ENCODE measurements at regions not wholly inside any gene's neighbourhood (a gene's known extent, or its start where the extent isn't known, plus 50 kb on each side); places are given as distances from the start of the nearest gene placed in this dataset.

DNA sequence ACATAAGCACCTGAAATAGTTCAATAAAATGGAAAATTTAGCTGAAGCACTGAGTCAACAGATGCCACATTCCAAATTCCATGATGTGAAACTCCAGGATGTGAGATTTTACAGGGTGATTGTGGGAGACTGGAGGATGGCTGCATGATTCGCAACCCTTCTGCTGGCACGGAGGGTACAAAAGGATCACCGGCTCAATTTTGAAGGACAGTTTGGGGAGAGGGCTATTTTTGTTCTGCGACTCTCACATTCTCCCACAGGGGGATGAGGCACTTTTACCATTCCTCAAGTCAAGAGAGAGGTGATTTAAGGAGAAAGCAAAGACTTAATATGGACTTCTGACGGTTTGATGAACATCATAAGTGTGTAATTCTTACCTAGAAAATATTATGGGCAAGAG lies 138.1 kb upstream of the CWC22 start:
- H3K4me3 ChIP-seq (ENCODE audit: low read depth, low read length) = no peak overlapping the region
- TF ChIP-seq, protein P1, sequence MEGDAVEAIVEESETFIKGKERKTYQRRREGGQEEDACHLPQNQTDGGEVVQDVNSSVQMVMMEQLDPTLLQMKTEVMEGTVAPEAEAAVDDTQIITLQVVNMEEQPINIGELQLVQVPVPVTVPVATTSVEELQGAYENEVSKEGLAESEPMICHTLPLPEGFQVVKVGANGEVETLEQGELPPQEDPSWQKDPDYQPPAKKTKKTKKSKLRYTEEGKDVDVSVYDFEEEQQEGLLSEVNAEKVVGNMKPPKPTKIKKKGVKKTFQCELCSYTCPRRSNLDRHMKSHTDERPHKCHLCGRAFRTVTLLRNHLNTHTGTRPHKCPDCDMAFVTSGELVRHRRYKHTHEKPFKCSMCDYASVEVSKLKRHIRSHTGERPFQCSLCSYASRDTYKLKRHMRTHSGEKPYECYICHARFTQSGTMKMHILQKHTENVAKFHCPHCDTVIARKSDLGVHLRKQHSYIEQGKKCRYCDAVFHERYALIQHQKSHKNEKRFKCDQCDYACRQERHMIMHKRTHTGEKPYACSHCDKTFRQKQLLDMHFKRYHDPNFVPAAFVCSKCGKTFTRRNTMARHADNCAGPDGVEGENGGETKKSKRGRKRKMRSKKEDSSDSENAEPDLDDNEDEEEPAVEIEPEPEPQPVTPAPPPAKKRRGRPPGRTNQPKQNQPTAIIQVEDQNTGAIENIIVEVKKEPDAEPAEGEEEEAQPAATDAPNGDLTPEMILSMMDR (IDR thresholded peaks at IDR 0.05; ENCODE audit: insufficient read depth, low read depth, low read length) = no peak
- DNase-seq (ENCODE audit: low read depth) = no peak

DNA sequence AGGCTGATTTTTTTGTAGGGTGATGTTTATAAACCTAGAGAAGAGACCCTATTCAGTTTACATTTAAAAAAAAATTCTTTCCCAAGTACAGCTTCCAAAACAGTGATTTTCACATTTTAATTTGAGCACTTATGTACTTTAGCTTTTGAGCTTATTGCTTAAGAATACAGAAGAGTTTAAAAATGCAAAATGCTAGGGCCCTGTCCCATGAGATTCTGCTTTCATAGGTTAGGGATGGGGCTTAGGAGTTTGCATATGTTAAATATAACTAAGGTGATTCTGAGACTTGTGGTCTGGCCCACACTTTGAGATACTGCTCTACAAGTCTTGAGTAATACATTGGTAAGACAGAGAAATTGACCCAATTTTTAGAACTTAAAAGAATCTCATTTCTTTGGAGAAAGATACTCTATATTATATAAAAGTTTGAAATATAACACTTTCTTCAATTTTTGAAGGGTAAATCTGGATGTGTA lies 137.3 kb upstream of the CWC22 start:
- H3K4me3 ChIP-seq (ENCODE audit: low read depth, low read length) = no peak overlapping the region
- no peak for DNase-seq (ENCODE audit: low read depth)
- TF ChIP-seq, protein P1 (IDR thresholded peaks at IDR 0.05; ENCODE audit: insufficient read depth, low read depth, low read length) = no peak

DNA sequence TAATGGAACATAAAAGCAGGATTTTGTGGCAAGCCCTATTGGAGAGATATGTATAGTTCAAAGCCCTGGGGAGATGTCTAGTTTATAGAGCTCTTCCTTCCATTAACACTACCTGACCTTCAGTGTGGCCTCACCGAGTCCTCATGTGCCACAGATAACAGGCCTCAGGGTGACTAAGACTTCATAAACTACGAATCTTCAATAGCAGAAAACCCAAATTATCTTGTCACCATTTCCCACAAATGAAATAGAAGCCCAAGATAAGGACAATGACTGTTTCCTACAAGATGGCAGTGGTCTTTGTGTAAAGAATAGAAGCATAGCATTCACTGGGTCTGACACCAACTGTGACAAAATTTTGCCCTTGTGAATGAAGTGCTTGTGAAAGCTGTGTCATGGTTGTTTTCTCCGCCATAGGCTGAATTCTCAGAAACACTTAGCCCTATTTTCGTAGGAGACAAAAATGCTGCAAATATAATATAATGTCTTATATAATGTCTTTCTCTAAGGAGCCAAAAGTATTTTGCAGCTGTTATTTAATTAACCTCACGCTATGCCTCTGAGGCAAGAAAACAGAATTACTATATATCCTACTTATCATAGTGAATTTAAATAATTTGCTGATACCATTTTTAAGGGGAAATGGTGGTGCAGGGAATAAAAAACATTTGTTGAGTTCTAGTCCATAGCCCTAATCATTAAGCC lies 136.7 kb upstream of the CWC22 start:
- TF ChIP-seq, protein P1 (IDR thresholded peaks at IDR 0.05; ENCODE audit: insufficient read depth, low read depth, low read length) = no peak
- H3K4me3 ChIP-seq (ENCODE audit: low read depth, low read length) = no peak overlapping the region
- DNase-seq (ENCODE audit: low read depth) = no peak

DNA sequence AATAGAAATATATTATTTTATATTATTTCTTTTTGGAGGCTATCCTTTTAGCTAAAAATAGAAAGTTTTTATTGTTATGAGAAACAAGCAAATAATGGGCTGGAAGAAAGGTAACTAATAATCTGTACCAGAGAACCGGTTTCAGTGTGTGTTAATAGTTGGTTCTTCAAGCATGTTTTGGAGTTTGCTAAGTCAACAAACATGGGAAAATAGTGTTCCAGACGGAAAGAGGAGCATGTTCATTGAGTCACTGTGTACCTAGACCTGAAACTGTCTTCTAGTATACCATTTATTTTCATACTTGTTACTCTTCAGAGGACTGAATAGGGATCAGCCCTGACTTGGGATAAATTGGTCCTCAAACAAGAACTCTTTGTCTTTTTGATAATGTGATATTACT lies 134.5 kb upstream of the CWC22 start:
- no peak overlapping the region for H3K4me3 ChIP-seq (ENCODE audit: low read depth, low read length)
- TF ChIP-seq, protein P1 (IDR thresholded peaks at IDR 0.05; ENCODE audit: insufficient read depth, low read depth, low read length) = no peak
- DNase-seq (ENCODE audit: low read depth) = no peak

DNA sequence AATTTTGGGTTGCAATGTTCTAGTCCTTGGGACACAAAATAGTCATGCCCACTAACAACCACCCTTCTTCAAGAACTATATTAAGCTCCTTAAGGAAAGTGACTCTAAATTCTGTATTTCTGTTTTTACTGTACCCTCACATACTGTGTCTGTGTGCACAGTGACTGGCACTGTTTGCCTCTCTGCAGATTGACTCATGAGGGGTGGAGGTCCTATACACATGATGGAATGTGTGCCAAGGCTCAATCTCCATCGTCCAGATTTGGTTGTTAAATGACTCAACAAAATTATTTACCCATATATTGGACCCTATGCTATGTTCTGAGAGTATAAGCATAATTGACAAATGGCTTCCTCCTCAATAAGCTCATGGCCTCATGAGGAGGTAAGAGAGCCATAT lies 126.6 kb upstream of the CWC22 start:
- H3K4me3 ChIP-seq (ENCODE audit: low read depth, low read length) = no peak overlapping the region
- TF ChIP-seq, protein P1 (IDR thresholded peaks at IDR 0.05; ENCODE audit: insufficient read depth, low read depth, low read length) = no peak
- DNase-seq (ENCODE audit: low read depth) = no peak

DNA sequence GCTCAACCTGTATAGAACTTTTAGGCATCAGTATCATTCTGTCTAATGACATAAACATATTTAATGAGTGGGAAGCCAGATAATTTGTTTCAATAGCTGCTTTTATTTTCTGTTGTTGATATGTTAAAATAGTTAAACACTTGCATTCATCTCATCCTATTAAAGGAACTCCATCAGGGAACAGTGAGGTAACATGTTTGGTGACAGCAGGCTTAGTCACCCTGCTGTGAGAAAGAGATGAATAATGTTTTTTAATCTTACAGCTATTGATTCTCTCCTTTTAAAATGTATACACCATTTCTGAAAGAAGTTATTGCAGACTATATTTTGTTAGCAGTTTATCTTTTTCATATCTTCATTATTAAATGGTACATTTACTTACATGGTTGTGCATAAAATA lies 123.3 kb upstream of the CWC22 start:
- TF ChIP-seq, protein P1 (IDR thresholded peaks at IDR 0.05; ENCODE audit: insufficient read depth, low read depth, low read length) = no peak
- peak; percentile 16 for DNase-seq (ENCODE audit: low read depth)
- H3K4me3 ChIP-seq (ENCODE audit: low read depth, low read length) = no peak overlapping the region

DNA sequence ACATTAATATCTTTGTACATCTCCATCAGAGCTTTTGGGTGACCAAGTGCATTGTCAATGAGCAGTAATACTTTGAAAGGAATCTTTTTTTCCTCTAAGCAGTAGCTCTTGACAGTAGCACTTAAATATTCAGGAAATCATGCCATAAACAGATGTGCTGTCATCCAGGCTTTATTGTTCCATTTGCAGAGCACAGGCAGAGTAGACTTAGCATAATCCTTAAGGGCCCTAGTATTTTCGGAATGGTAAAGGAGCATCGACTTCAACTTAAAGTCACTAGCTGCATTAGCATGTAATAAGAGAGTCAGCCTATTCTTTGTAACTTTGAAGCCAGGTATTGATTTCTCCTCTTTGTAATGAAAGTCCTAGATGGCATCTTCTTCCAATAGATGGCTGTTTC lies 121.8 kb upstream of the CWC22 start:
- H3K4me3 ChIP-seq (ENCODE audit: low read depth, low read length) = no peak overlapping the region
- TF ChIP-seq, protein P1 (IDR thresholded peaks at IDR 0.05; ENCODE audit: insufficient read depth, low read depth, low read length) = no peak
- no peak for DNase-seq (ENCODE audit: low read depth)
